H9 (cell line): ENCODE measurements at regions not wholly inside any gene's neighbourhood (a gene's known extent, or its start where the extent isn't known, plus 50 kb on each side); places are given as distances from the start of the nearest gene placed in this dataset.

Experiments used
- DNase-seq: peaks from one replicate; pipeline ENCODE4 v3.0.0-alpha.2; 2017
- H2AFZ ChIP-seq: one replicate; pipeline ENCODE4 v1.6.1; 2013; ENCODE audit warnings: mild to moderate bottlenecking, low read length, control low read depth, moderate library complexity
- H2AK5ac ChIP-seq: 2 replicates; pipeline ENCODE4 v1.6.1; 2013; ENCODE audit warnings: low read length, control low read depth, mixed read lengths; ENCODE audit not compliant: insufficient read length
- H2BK120ac ChIP-seq: one replicate; pipeline ENCODE4 v1.6.1; 2013; ENCODE audit warnings: low read depth, mild to moderate bottlenecking, low read length, control low read depth, inconsistent platforms; ENCODE audit not compliant: poor library complexity, severe bottlenecking
- H2BK12ac ChIP-seq: 2 replicates; pipeline ENCODE4 v1.6.1; 2013; ENCODE audit warnings: low read length, control low read depth, mixed read lengths, low read depth; ENCODE audit not compliant: insufficient read length
- H2BK15ac ChIP-seq: 2 replicates; pipeline ENCODE4 v1.6.1; 2013; ENCODE audit warnings: low read depth, low read length, control low read depth
- H2BK20ac ChIP-seq: one replicate; pipeline ENCODE4 v1.6.1; 2013; ENCODE audit warnings: low read depth, mild to moderate bottlenecking, low read length, control low read depth, inconsistent platforms; ENCODE audit not compliant: poor library complexity, severe bottlenecking
- H2BK5ac ChIP-seq: 2 replicates; pipeline ENCODE4 v1.6.1; 2013; ENCODE audit warnings: low read length, control low read depth, mixed read lengths; ENCODE audit not compliant: insufficient read length
- H3K14ac ChIP-seq: 2 replicates; pipeline ENCODE4 v1.6.1; 2013; ENCODE audit warnings: low read length, control low read depth; ENCODE audit not compliant: insufficient read depth
- H3K18ac ChIP-seq: 2 replicates; pipeline ENCODE4 v1.6.1; 2013; ENCODE audit warnings: low read depth, mild to moderate bottlenecking, mixed read lengths, low read length, control low read depth; ENCODE audit not compliant: insufficient read length
- H3K23ac ChIP-seq: 2 replicates; pipeline ENCODE4 v1.6.1; 2013; ENCODE audit warnings: low read length, control low read depth, mixed read lengths, low read depth; ENCODE audit not compliant: insufficient read length
- H3K23me2 ChIP-seq: 2 replicates; pipeline ENCODE4 v1.6.1; 2013; ENCODE audit warnings: low read depth, mild to moderate bottlenecking, mixed read lengths, low read length, control low read depth; ENCODE audit not compliant: insufficient read length, poor library complexity, severe bottlenecking
- H3K27ac ChIP-seq: 2 replicates; pipeline ENCODE4 v1.5.1; 2013; ENCODE audit warnings: low read length, control low read depth, mixed read lengths, low read depth; ENCODE audit not compliant: insufficient read length
- H3K27me3 ChIP-seq: 2 replicates; pipeline ENCODE4 v1.6.1; 2013; ENCODE audit warnings: low read length, control low read depth, inconsistent platforms; ENCODE audit not compliant: insufficient read depth
- H3K4ac ChIP-seq: 2 replicates; pipeline ENCODE4 v1.6.1; 2013; ENCODE audit warnings: low read depth, mild to moderate bottlenecking, control low read depth, inconsistent platforms, low read length, moderate library complexity
- H3K4me1 ChIP-seq: 2 replicates; pipeline ENCODE4 v1.6.1; 2013; ENCODE audit warnings: low read length, control low read depth, inconsistent platforms; ENCODE audit not compliant: insufficient read depth
- H3K4me2 ChIP-seq: 2 replicates; pipeline ENCODE4 v1.6.1; 2013; ENCODE audit warnings: low read length, control low read depth, mixed read lengths; ENCODE audit not compliant: insufficient read length, insufficient read depth
- H3K56ac ChIP-seq: 2 replicates; pipeline ENCODE4 v1.6.1; 2013; ENCODE audit warnings: low read depth, mild to moderate bottlenecking, mixed read lengths, low read length, control low read depth; ENCODE audit not compliant: insufficient read length
- H3K79me1 ChIP-seq: 2 replicates; pipeline ENCODE4 v1.6.1; 2013; ENCODE audit warnings: low read depth, mild to moderate bottlenecking, moderate library complexity, low read length, control low read depth, inconsistent platforms; ENCODE audit not compliant: insufficient read depth, poor library complexity, severe bottlenecking
- H3K79me2 ChIP-seq: 2 replicates; pipeline ENCODE4 v1.6.1; 2013; ENCODE audit warnings: low read length, control low read depth, inconsistent platforms; ENCODE audit not compliant: insufficient read depth
- H3K9ac ChIP-seq: 2 replicates; pipeline ENCODE4 v1.6.1; 2013; ENCODE audit warnings: low read length, control low read depth, mixed read lengths; ENCODE audit not compliant: insufficient read length; ENCODE audit errors: extremely low read depth
- H3K9me3 ChIP-seq: one replicate; pipeline ENCODE4 v1.6.1; 2013; ENCODE audit warnings: low read depth, low read length, inconsistent platforms; ENCODE audit not compliant: control insufficient read depth
- H3T11ph ChIP-seq: one replicate; pipeline ENCODE4 v1.6.1; 2013; ENCODE audit warnings: mild to moderate bottlenecking, low read length, control low read depth, inconsistent platforms
- H4K20me1 ChIP-seq: one replicate; pipeline ENCODE4 v1.6.1; 2013; ENCODE audit not compliant: control insufficient read depth, insufficient read length, insufficient read depth
- H4K5ac ChIP-seq: 2 replicates; pipeline ENCODE4 v1.6.1; 2013; ENCODE audit warnings: low read depth, mild to moderate bottlenecking, mixed read lengths, low read length, control low read depth; ENCODE audit not compliant: insufficient read length
- H4K8ac ChIP-seq: replicated peaks from 2 replicates; pipeline ENCODE4 v1.6.1; 2013; ENCODE audit warnings: low read length, control low read depth, mixed read lengths, low read depth; ENCODE audit not compliant: insufficient read length
- H4K91ac ChIP-seq: 2 replicates; pipeline ENCODE4 v1.6.1; 2013; ENCODE audit warnings: low read depth, mild to moderate bottlenecking, moderate library complexity, mixed read lengths, low read length, control low read depth; ENCODE audit not compliant: insufficient read length
- H3K27ac Mint-ChIP-seq, 3 experiments: 2 replicates in 2 of 3; 3 replicates in 1 of 3; pipeline ENCODE4 v1.8.0; 2020 to 2021; ENCODE audit warnings: mixed read lengths in 3 of 3, mild to moderate bottlenecking in 1 of 3, moderate library complexity in 1 of 3
- H3K27me3 Mint-ChIP-seq: 2 replicates; pipeline ENCODE4 v1.8.0; 2021; ENCODE audit warnings: low read depth, mild to moderate bottlenecking, moderate library complexity, mixed read lengths
- H3K36me3 Mint-ChIP-seq, 3 experiments: 2 replicates in 2 of 3; 3 replicates in 1 of 3; pipeline ENCODE4 v1.8.0; 2020 to 2021; ENCODE audit warnings: low read depth in 3 of 3, mixed read lengths in 3 of 3; ENCODE audit not compliant: insufficient read depth in 1 of 3
- H3K4me1 Mint-ChIP-seq, 2 experiments: 2 replicates each; pipeline ENCODE4 v1.8.0; 2020; ENCODE audit warnings: mixed read lengths in 2 of 2
- H3K4me3 Mint-ChIP-seq, 2 experiments: 2 replicates in 1 of 2; 3 replicates in 1 of 2; pipeline ENCODE4 v1.8.0; 2020 to 2021; ENCODE audit warnings: mild to moderate bottlenecking in 2 of 2, mixed read lengths in 2 of 2, moderate library complexity in 1 of 2
- H3K9me3 Mint-ChIP-seq, 2 experiments: 2 replicates in 1 of 2; 3 replicates in 1 of 2; pipeline ENCODE4 v1.8.0; 2020; ENCODE audit warnings: mild to moderate bottlenecking in 2 of 2, mixed read lengths in 2 of 2, moderate library complexity in 1 of 2
- WGBS: extraction: QIAGEN DNeasy Blood & Tissue Kit; methylation state at CpG from one replicate; pipeline ENCODE4 v1.1.7; 2013; ENCODE audit warnings: missing lambda C conversion rate, low lambda C conversion rate, mixed read lengths; ENCODE audit not compliant: insufficient read length; ENCODE audit errors: extremely low coverage; 5-methylcytosine and 5-hydroxymethylcytosine counted together
- TF ChIP-seq, protein P1 (sequence below): fragments of 200-600 bp; sonication (generic); conservative IDR thresholded peaks from 3 replicates; pipeline ENCODE4 v1.8.0; 2021; ENCODE audit warnings: antibody characterized with exemption, mild to moderate bottlenecking

DNA sequence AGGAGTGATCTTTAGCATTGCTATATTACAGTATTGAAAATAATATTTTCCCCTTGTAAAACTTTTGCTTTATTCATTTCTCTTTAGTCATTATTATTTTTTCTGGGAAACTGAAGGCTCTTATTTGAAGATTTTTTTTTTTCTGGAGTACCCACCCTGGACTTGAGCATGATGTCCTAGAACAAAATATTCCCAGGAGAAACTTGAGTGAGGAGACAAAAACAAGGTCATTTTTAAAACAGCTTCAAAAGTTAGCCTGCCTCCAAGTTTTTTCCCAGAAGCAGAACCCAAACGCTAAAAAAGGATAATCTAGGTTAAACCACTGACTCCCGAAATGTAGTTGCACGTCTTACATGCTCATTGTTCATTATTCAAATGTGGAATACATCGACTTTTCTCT lies 160.2 kb upstream of the KCTD3 start:
- H3T11ph ChIP-seq, result no peak overlapping the region
- H3K23ac ChIP-seq, result no peak overlapping the region
- Mint-ChIP-seq H3K4me3 (no peak overlapping the region), H3K27me3 (no peaks in the 10 kb centered on the region), H3K9me3 (no peaks in the 10 kb centered on the region), H3K36me3 (no peaks in the 10 kb centered on the region; a peak in 2 of 7 replicates), H3K4me1 (peaks cover 0 to 19% of the 10 kb centered on the region in 2 experiments; a peak in 2 of 4 replicates), H3K27ac (0 out of 7 replicates have a peak overlapping the region, but pooled peaks of 1 of the 3 experiments have one; percentile 8)
- H2BK20ac ChIP-seq, result no peak overlapping the region
- H3K4ac ChIP-seq, result no peak overlapping the region
- H3K4me2 ChIP-seq, result no peak overlapping the region
- TF ChIP-seq, protein P1, sequence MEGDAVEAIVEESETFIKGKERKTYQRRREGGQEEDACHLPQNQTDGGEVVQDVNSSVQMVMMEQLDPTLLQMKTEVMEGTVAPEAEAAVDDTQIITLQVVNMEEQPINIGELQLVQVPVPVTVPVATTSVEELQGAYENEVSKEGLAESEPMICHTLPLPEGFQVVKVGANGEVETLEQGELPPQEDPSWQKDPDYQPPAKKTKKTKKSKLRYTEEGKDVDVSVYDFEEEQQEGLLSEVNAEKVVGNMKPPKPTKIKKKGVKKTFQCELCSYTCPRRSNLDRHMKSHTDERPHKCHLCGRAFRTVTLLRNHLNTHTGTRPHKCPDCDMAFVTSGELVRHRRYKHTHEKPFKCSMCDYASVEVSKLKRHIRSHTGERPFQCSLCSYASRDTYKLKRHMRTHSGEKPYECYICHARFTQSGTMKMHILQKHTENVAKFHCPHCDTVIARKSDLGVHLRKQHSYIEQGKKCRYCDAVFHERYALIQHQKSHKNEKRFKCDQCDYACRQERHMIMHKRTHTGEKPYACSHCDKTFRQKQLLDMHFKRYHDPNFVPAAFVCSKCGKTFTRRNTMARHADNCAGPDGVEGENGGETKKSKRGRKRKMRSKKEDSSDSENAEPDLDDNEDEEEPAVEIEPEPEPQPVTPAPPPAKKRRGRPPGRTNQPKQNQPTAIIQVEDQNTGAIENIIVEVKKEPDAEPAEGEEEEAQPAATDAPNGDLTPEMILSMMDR, result no peak
- no peak overlapping the region for H4K91ac ChIP-seq
- H2BK120ac ChIP-seq, result no peak overlapping the region
- no peaks in the 10 kb centered on the region for H3K4me1 ChIP-seq
- no peak overlapping the region for H2AK5ac ChIP-seq
- no peaks in the 10 kb centered on the region for H4K20me1 ChIP-seq
- no peaks in the 10 kb centered on the region for H3K23me2 ChIP-seq
- H3K79me2 ChIP-seq, result no peaks in the 10 kb centered on the region
- H4K5ac ChIP-seq, result no peak overlapping the region
- H3K9ac ChIP-seq, result no peak overlapping the region
- no peak overlapping the region for H2AFZ ChIP-seq
- H3K14ac ChIP-seq, result no peak overlapping the region
- no peaks in the 10 kb centered on the region for H3K79me1 ChIP-seq
- H2BK12ac ChIP-seq, result no peak overlapping the region
- no peak overlapping the region for H4K8ac ChIP-seq
- no peak overlapping the region for H3K56ac ChIP-seq
- H3K27me3 ChIP-seq, result no peaks in the 10 kb centered on the region
- DNase-seq, result no peak
- H3K9me3 ChIP-seq, result no peaks in the 10 kb centered on the region
- H3K18ac ChIP-seq, result no peak overlapping the region
- no CpG with 5 or more reads among the region's 4 CpGs for WGBS
- H2BK5ac ChIP-seq, result no peak overlapping the region
- no peak overlapping the region for H3K27ac ChIP-seq
- no peak overlapping the region for H2BK15ac ChIP-seq
